H9 (cell line): ENCODE measurements at regions not wholly inside any gene's neighbourhood (a gene's known extent, or its start where the extent isn't known, plus 50 kb on each side); places are given as distances from the start of the nearest gene placed in this dataset.

Experiments used
- DNase-seq: peaks from one replicate; pipeline ENCODE4 v3.0.0-alpha.2; 2017
- H2AFZ ChIP-seq: one replicate; pipeline ENCODE4 v1.6.1; 2013; ENCODE audit warnings: mild to moderate bottlenecking, low read length, control low read depth, moderate library complexity
- H2AK5ac ChIP-seq: 2 replicates; pipeline ENCODE4 v1.6.1; 2013; ENCODE audit warnings: low read length, control low read depth, mixed read lengths; ENCODE audit not compliant: insufficient read length
- H2BK120ac ChIP-seq: one replicate; pipeline ENCODE4 v1.6.1; 2013; ENCODE audit warnings: low read depth, mild to moderate bottlenecking, low read length, control low read depth, inconsistent platforms; ENCODE audit not compliant: poor library complexity, severe bottlenecking
- H2BK12ac ChIP-seq: 2 replicates; pipeline ENCODE4 v1.6.1; 2013; ENCODE audit warnings: low read length, control low read depth, mixed read lengths, low read depth; ENCODE audit not compliant: insufficient read length
- H2BK15ac ChIP-seq: 2 replicates; pipeline ENCODE4 v1.6.1; 2013; ENCODE audit warnings: low read depth, low read length, control low read depth
- H2BK20ac ChIP-seq: one replicate; pipeline ENCODE4 v1.6.1; 2013; ENCODE audit warnings: low read depth, mild to moderate bottlenecking, low read length, control low read depth, inconsistent platforms; ENCODE audit not compliant: poor library complexity, severe bottlenecking
- H2BK5ac ChIP-seq: 2 replicates; pipeline ENCODE4 v1.6.1; 2013; ENCODE audit warnings: low read length, control low read depth, mixed read lengths; ENCODE audit not compliant: insufficient read length
- H3K14ac ChIP-seq: 2 replicates; pipeline ENCODE4 v1.6.1; 2013; ENCODE audit warnings: low read length, control low read depth; ENCODE audit not compliant: insufficient read depth
- H3K18ac ChIP-seq: 2 replicates; pipeline ENCODE4 v1.6.1; 2013; ENCODE audit warnings: low read depth, mild to moderate bottlenecking, mixed read lengths, low read length, control low read depth; ENCODE audit not compliant: insufficient read length
- H3K23ac ChIP-seq: 2 replicates; pipeline ENCODE4 v1.6.1; 2013; ENCODE audit warnings: low read length, control low read depth, mixed read lengths, low read depth; ENCODE audit not compliant: insufficient read length
- H3K23me2 ChIP-seq: 2 replicates; pipeline ENCODE4 v1.6.1; 2013; ENCODE audit warnings: low read depth, mild to moderate bottlenecking, mixed read lengths, low read length, control low read depth; ENCODE audit not compliant: insufficient read length, poor library complexity, severe bottlenecking
- H3K27ac ChIP-seq: 2 replicates; pipeline ENCODE4 v1.5.1; 2013; ENCODE audit warnings: low read length, control low read depth, mixed read lengths, low read depth; ENCODE audit not compliant: insufficient read length
- H3K27me3 ChIP-seq: 2 replicates; pipeline ENCODE4 v1.6.1; 2013; ENCODE audit warnings: low read length, control low read depth, inconsistent platforms; ENCODE audit not compliant: insufficient read depth
- H3K4ac ChIP-seq: 2 replicates; pipeline ENCODE4 v1.6.1; 2013; ENCODE audit warnings: low read depth, mild to moderate bottlenecking, control low read depth, inconsistent platforms, low read length, moderate library complexity
- H3K4me1 ChIP-seq: 2 replicates; pipeline ENCODE4 v1.6.1; 2013; ENCODE audit warnings: low read length, control low read depth, inconsistent platforms; ENCODE audit not compliant: insufficient read depth
- H3K4me2 ChIP-seq: 2 replicates; pipeline ENCODE4 v1.6.1; 2013; ENCODE audit warnings: low read length, control low read depth, mixed read lengths; ENCODE audit not compliant: insufficient read length, insufficient read depth
- H3K56ac ChIP-seq: 2 replicates; pipeline ENCODE4 v1.6.1; 2013; ENCODE audit warnings: low read depth, mild to moderate bottlenecking, mixed read lengths, low read length, control low read depth; ENCODE audit not compliant: insufficient read length
- H3K79me1 ChIP-seq: 2 replicates; pipeline ENCODE4 v1.6.1; 2013; ENCODE audit warnings: low read depth, mild to moderate bottlenecking, moderate library complexity, low read length, control low read depth, inconsistent platforms; ENCODE audit not compliant: insufficient read depth, poor library complexity, severe bottlenecking
- H3K79me2 ChIP-seq: 2 replicates; pipeline ENCODE4 v1.6.1; 2013; ENCODE audit warnings: low read length, control low read depth, inconsistent platforms; ENCODE audit not compliant: insufficient read depth
- H3K9ac ChIP-seq: 2 replicates; pipeline ENCODE4 v1.6.1; 2013; ENCODE audit warnings: low read length, control low read depth, mixed read lengths; ENCODE audit not compliant: insufficient read length; ENCODE audit errors: extremely low read depth
- H3K9me3 ChIP-seq: one replicate; pipeline ENCODE4 v1.6.1; 2013; ENCODE audit warnings: low read depth, low read length, inconsistent platforms; ENCODE audit not compliant: control insufficient read depth
- H3T11ph ChIP-seq: one replicate; pipeline ENCODE4 v1.6.1; 2013; ENCODE audit warnings: mild to moderate bottlenecking, low read length, control low read depth, inconsistent platforms
- H4K20me1 ChIP-seq: one replicate; pipeline ENCODE4 v1.6.1; 2013; ENCODE audit not compliant: control insufficient read depth, insufficient read length, insufficient read depth
- H4K5ac ChIP-seq: 2 replicates; pipeline ENCODE4 v1.6.1; 2013; ENCODE audit warnings: low read depth, mild to moderate bottlenecking, mixed read lengths, low read length, control low read depth; ENCODE audit not compliant: insufficient read length
- H4K8ac ChIP-seq: replicated peaks from 2 replicates; pipeline ENCODE4 v1.6.1; 2013; ENCODE audit warnings: low read length, control low read depth, mixed read lengths, low read depth; ENCODE audit not compliant: insufficient read length
- H4K91ac ChIP-seq: 2 replicates; pipeline ENCODE4 v1.6.1; 2013; ENCODE audit warnings: low read depth, mild to moderate bottlenecking, moderate library complexity, mixed read lengths, low read length, control low read depth; ENCODE audit not compliant: insufficient read length
- H3K27ac Mint-ChIP-seq, 3 experiments: 2 replicates in 2 of 3; 3 replicates in 1 of 3; pipeline ENCODE4 v1.8.0; 2020 to 2021; ENCODE audit warnings: mixed read lengths in 3 of 3, mild to moderate bottlenecking in 1 of 3, moderate library complexity in 1 of 3
- H3K27me3 Mint-ChIP-seq: 2 replicates; pipeline ENCODE4 v1.8.0; 2021; ENCODE audit warnings: low read depth, mild to moderate bottlenecking, moderate library complexity, mixed read lengths
- H3K36me3 Mint-ChIP-seq, 3 experiments: 2 replicates in 2 of 3; 3 replicates in 1 of 3; pipeline ENCODE4 v1.8.0; 2020 to 2021; ENCODE audit warnings: low read depth in 3 of 3, mixed read lengths in 3 of 3; ENCODE audit not compliant: insufficient read depth in 1 of 3
- H3K4me1 Mint-ChIP-seq, 2 experiments: 2 replicates each; pipeline ENCODE4 v1.8.0; 2020; ENCODE audit warnings: mixed read lengths in 2 of 2
- H3K4me3 Mint-ChIP-seq, 2 experiments: 2 replicates in 1 of 2; 3 replicates in 1 of 2; pipeline ENCODE4 v1.8.0; 2020 to 2021; ENCODE audit warnings: mild to moderate bottlenecking in 2 of 2, mixed read lengths in 2 of 2, moderate library complexity in 1 of 2
- H3K9me3 Mint-ChIP-seq, 2 experiments: 2 replicates in 1 of 2; 3 replicates in 1 of 2; pipeline ENCODE4 v1.8.0; 2020; ENCODE audit warnings: mild to moderate bottlenecking in 2 of 2, mixed read lengths in 2 of 2, moderate library complexity in 1 of 2
- CTCF ChIP-seq: fragments of 200-600 bp; sonication (generic); conservative IDR thresholded peaks from 3 replicates; pipeline ENCODE4 v1.8.0; 2021; ENCODE audit warnings: antibody characterized with exemption, mild to moderate bottlenecking
- WGBS: extraction: QIAGEN DNeasy Blood & Tissue Kit; methylation state at CpG from one replicate; pipeline ENCODE4 v1.1.7; 2013; ENCODE audit warnings: missing lambda C conversion rate, low lambda C conversion rate, mixed read lengths; ENCODE audit not compliant: insufficient read length; ENCODE audit errors: extremely low coverage; 5-methylcytosine and 5-hydroxymethylcytosine counted together

GRCh38 chr12:95395696-95396095, 78.3 kb upstream of the METAP2 start:
- DNase-seq, result no peak
- H3T11ph ChIP-seq, result no peak overlapping the region
- H3K23ac ChIP-seq, result no peak overlapping the region
- Mint-ChIP-seq H3K4me1 (no peaks in the 10 kb centered on the region; a peak in 1 of 4 replicates), H3K27me3 (peaks cover 3% of the 10 kb centered on the region; the same call in 1 of the 2 replicates), H3K27ac (no peak overlapping the region), H3K9me3 (peaks cover 46 to 51% of the 10 kb centered on the region in 2 experiments), H3K36me3 (peaks cover 5 to 18% (median 12%) of the 10 kb centered on the region in 3 experiments), H3K4me3 (no peak overlapping the region)
- no peak overlapping the region for H3K27ac ChIP-seq
- H3K4ac ChIP-seq, result no peak overlapping the region
- H4K20me1 ChIP-seq, result no peaks in the 10 kb centered on the region
- no peak overlapping the region for H4K5ac ChIP-seq
- H3K18ac ChIP-seq, result no peak overlapping the region
- H2BK120ac ChIP-seq, result no peak overlapping the region
- no peak overlapping the region for H4K91ac ChIP-seq
- H3K56ac ChIP-seq, result no peak overlapping the region
- no peak overlapping the region for H4K8ac ChIP-seq
- no peaks in the 10 kb centered on the region for H3K27me3 ChIP-seq
- TF ChIP-seq CTCF, result no peak
- H2BK5ac ChIP-seq, result no peak overlapping the region
- H3K79me1 ChIP-seq, result no peaks in the 10 kb centered on the region
- H2AK5ac ChIP-seq, result no peak overlapping the region
- no peak overlapping the region for H3K4me2 ChIP-seq
- H3K23me2 ChIP-seq, result no peaks in the 10 kb centered on the region
- H3K9me3 ChIP-seq, result peaks cover 15% of the 10 kb centered on the region
- H2BK20ac ChIP-seq, result no peak overlapping the region
- no peak overlapping the region for H2BK12ac ChIP-seq
- WGBS, result no CpG with 5 or more reads among the region's 1 CpG
- H2AFZ ChIP-seq, result no peak overlapping the region
- H3K4me1 ChIP-seq, result no peaks in the 10 kb centered on the region
- no peak overlapping the region for H2BK15ac ChIP-seq
- no peaks in the 10 kb centered on the region for H3K79me2 ChIP-seq
- H3K14ac ChIP-seq, result no peak overlapping the region
- no peak overlapping the region for H3K9ac ChIP-seq
